ENCODE measurements at regions not wholly inside any gene's neighbourhood (a gene's known extent, or its start where the extent isn't known, plus 50 kb on each side); places are given as distances from the start of the nearest gene placed in this dataset.

DNA sequence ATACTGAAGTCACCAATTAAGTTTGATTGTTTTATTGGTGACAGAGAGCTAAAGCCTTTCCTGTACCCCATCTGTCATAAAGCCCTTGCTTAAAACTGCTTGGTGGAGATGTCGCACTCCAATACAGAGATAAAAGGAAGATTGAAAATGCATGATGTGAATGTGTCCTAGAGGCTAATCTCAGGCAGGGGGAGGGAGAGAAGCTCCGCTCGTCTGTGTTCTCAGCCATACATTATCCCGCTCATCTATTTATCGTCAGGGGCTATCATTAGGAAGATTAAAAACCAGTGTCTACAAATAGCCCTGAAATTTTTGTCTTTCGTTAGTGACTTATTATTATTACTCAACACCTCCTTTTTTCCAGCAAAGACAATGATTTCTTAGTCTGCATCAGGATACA lies 110.3 kb downstream of the CMPK2 start:
- no peak overlapping the region for H3K4me3 Mint-ChIP-seq
- no peak overlapping the region for H2AFZ ChIP-seq (replicated peaks)
- H3K36me3 ChIP-seq: no peaks in the 10 kb centered on the region
- H3K27ac Mint-ChIP-seq: no peak overlapping the region
- H3K9ac ChIP-seq: no peak overlapping the region
- no peaks in the 10 kb centered on the region for H3K36me3 Mint-ChIP-seq
- TF ChIP-seq EZH2phosphoT487 (IDR thresholded peaks at IDR 0.05): no peak
- no peaks in the 10 kb centered on the region for H4K20me1 ChIP-seq (ENCODE audit: low read depth)
- no peaks in the 10 kb centered on the region for H3K27me3 Mint-ChIP-seq (ENCODE audit: insufficient read depth, low read depth)
- no peaks in the 10 kb centered on the region for H3K79me2 ChIP-seq (ENCODE audit: low read depth)
- H3K4me3 ChIP-seq: no peak overlapping the region
- H3K9me3 Mint-ChIP-seq: no peaks in the 10 kb centered on the region
- H3F3A ChIP-seq (ENCODE audit: low read depth): no peaks in the 10 kb centered on the region
- no peaks in the 10 kb centered on the region for H3K4me1 ChIP-seq
- H3K9me3 ChIP-seq (ENCODE audit: low read depth): no peaks in the 10 kb centered on the region
- H3K4me1 Mint-ChIP-seq: peaks cover 16% of the 10 kb centered on the region
- H3K27ac ChIP-seq: no peak overlapping the region
- no peak overlapping the region for H3K4me2 ChIP-seq
- H3K27me3 ChIP-seq: no peaks in the 10 kb centered on the region
- no peak for DNase-seq (ENCODE audit: low spot score)

DNA sequence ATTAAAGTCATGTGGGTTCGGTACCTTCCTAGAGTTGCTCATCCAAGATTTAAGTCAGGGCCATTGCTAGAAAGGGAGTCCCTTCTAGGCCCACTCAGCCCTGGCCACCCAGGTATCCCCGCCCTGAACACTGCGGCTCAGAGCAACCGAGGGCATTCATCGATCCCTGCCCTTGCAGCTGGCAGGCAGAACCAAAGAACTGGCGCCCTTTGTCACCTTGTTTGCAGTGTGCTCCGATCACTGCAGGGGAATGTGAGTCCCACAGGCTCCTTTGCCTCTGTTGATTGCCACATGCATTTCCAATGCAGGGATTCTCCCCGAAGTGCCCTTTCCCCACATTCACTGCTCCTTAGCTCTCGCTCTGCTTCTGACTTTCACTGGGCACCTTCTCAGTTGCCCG lies 108.5 kb downstream of the CMPK2 start:
- Mint-ChIP-seq H3K4me3 (no peak overlapping the region), H3K27me3 (ENCODE audit: insufficient read depth, low read depth) (no peaks in the 10 kb centered on the region), H3K4me1 (peaks cover 16% of the 10 kb centered on the region), H3K27ac (no peak overlapping the region), H3K9me3 (no peaks in the 10 kb centered on the region), H3K36me3 (no peaks in the 10 kb centered on the region)
- H3K79me2 ChIP-seq (ENCODE audit: low read depth): no peaks in the 10 kb centered on the region
- H3K4me1 ChIP-seq: no peaks in the 10 kb centered on the region
- no peak overlapping the region for H2AFZ ChIP-seq (replicated peaks)
- H3K9ac ChIP-seq: no peak overlapping the region
- no peak overlapping the region for H3K4me2 ChIP-seq
- no peaks in the 10 kb centered on the region for H4K20me1 ChIP-seq (ENCODE audit: low read depth)
- H3K36me3 ChIP-seq: no peaks in the 10 kb centered on the region
- no peak for TF ChIP-seq EZH2phosphoT487 (IDR thresholded peaks at IDR 0.05)
- TF ChIP-seq, protein P1, sequence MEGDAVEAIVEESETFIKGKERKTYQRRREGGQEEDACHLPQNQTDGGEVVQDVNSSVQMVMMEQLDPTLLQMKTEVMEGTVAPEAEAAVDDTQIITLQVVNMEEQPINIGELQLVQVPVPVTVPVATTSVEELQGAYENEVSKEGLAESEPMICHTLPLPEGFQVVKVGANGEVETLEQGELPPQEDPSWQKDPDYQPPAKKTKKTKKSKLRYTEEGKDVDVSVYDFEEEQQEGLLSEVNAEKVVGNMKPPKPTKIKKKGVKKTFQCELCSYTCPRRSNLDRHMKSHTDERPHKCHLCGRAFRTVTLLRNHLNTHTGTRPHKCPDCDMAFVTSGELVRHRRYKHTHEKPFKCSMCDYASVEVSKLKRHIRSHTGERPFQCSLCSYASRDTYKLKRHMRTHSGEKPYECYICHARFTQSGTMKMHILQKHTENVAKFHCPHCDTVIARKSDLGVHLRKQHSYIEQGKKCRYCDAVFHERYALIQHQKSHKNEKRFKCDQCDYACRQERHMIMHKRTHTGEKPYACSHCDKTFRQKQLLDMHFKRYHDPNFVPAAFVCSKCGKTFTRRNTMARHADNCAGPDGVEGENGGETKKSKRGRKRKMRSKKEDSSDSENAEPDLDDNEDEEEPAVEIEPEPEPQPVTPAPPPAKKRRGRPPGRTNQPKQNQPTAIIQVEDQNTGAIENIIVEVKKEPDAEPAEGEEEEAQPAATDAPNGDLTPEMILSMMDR (IDR thresholded peaks at IDR 0.05): no peak
- TF ChIP-seq EZH2 (IDR thresholded peaks at IDR 0.05): no peak
- H3F3A ChIP-seq (ENCODE audit: low read depth): no peaks in the 10 kb centered on the region
- H3K9me3 ChIP-seq (ENCODE audit: low read depth): no peaks in the 10 kb centered on the region
- no peak overlapping the region for H3K27ac ChIP-seq
- no peak overlapping the region for H3K4me3 ChIP-seq
- no peaks in the 10 kb centered on the region for H3K27me3 ChIP-seq
- no peak for DNase-seq (ENCODE audit: low spot score)

DNA sequence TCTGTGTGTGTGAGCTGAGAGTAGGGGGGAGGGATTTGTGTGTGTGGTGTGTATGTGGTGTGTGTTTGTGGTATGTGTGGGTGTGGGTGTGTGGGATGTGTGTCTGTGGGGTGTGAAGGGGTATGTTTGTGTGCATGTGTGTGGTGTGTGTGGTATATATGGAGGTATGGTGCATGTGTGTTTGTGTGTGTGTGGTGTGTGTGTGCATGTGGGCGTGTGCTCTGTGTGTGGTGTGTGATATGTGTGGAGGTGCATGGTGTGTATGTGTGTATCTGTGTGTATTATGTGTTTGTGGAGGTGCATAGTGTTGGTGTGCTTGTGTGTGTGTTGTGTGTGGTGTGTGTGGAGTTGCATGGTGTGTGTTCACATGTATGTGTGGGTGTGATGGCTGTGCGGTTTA lies 106.0 kb downstream of the CMPK2 start:
- Histone ChIP-seq H3K36me3 (no peaks in the 10 kb centered on the region), H3K4me2 (no peak overlapping the region), H2AFZ (replicated peaks) (no peak overlapping the region), H3K27ac (no peak overlapping the region), H4K20me1 (ENCODE audit: low read depth) (no peaks in the 10 kb centered on the region), H3K9ac (no peak overlapping the region), H3K27me3 (no peaks in the 10 kb centered on the region), H3F3A (ENCODE audit: low read depth) (no peaks in the 10 kb centered on the region), H3K4me1 (no peaks in the 10 kb centered on the region), H3K79me2 (ENCODE audit: low read depth) (no peaks in the 10 kb centered on the region), H3K4me3 (no peak overlapping the region), H3K9me3 (ENCODE audit: low read depth) (no peaks in the 10 kb centered on the region)
- Mint-ChIP-seq H3K27me3 (ENCODE audit: insufficient read depth, low read depth) (no peaks in the 10 kb centered on the region), H3K27ac (no peak overlapping the region), H3K4me1 (peaks cover 4% of the 10 kb centered on the region), H3K9me3 (no peaks in the 10 kb centered on the region), H3K36me3 (no peaks in the 10 kb centered on the region), H3K4me3 (no peak overlapping the region)
- DNase-seq (ENCODE audit: low spot score): no peak
- TF ChIP-seq EZH2 (IDR thresholded peaks at IDR 0.05) (no peak), EZH2phosphoT487 (IDR thresholded peaks at IDR 0.05) (no peak)
- TF ChIP-seq, protein P1 (IDR thresholded peaks at IDR 0.05): no peak

DNA sequence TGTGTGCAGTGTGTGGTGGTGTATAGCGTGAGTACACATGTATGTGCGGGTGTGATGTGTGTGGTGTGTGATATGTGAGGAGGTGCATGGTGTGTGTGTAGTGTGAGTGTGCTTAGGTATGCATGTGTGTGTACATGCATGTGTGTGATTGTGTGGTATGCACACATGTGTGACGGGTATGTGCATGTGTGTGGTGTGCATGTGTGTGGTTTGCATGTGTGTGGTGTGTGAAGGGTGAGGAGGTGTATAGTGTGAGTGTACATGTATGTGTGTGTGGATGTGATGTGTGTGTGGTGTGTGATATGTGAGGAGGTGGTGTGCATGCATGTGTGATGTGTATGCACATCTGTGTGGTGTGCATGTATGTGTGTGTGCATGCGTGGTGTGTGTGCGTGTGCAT lies 105.6 kb downstream of the CMPK2 start:
- no peak overlapping the region for H3K9ac ChIP-seq
- no peaks in the 10 kb centered on the region for H3K9me3 ChIP-seq (ENCODE audit: low read depth)
- no peaks in the 10 kb centered on the region for H3K4me1 ChIP-seq
- no peaks in the 10 kb centered on the region for H3K79me2 ChIP-seq (ENCODE audit: low read depth)
- Mint-ChIP-seq H3K4me1 (peaks cover 4% of the 10 kb centered on the region), H3K27me3 (ENCODE audit: insufficient read depth, low read depth) (no peaks in the 10 kb centered on the region), H3K9me3 (no peaks in the 10 kb centered on the region), H3K27ac (no peak overlapping the region), H3K4me3 (no peak overlapping the region), H3K36me3 (no peaks in the 10 kb centered on the region)
- H3K4me2 ChIP-seq: no peak overlapping the region
- no peaks in the 10 kb centered on the region for H4K20me1 ChIP-seq (ENCODE audit: low read depth)
- no peak overlapping the region for H2AFZ ChIP-seq (replicated peaks)
- H3K4me3 ChIP-seq: no peak overlapping the region
- H3K27ac ChIP-seq: no peak overlapping the region
- H3K36me3 ChIP-seq: no peaks in the 10 kb centered on the region
- no peaks in the 10 kb centered on the region for H3F3A ChIP-seq (ENCODE audit: low read depth)
- TF ChIP-seq EZH2phosphoT487 (IDR thresholded peaks at IDR 0.05): no peak
- no peak for TF ChIP-seq EZH2 (IDR thresholded peaks at IDR 0.05)
- DNase-seq (ENCODE audit: low spot score): no peak
- H3K27me3 ChIP-seq: no peaks in the 10 kb centered on the region

All from neural progenitor cell (in vitro differentiated cells).